NB4 (cell line): ENCODE measurements at regions not wholly inside any gene's neighbourhood (a gene's known extent, or its start where the extent isn't known, plus 50 kb on each side); places are given as distances from the start of the nearest gene placed in this dataset.

Source experiments
- MYC ChIP-seq: IDR thresholded peaks from 2 replicates; pipeline ENCODE4 v1.6.1; 2011; ENCODE audit warnings: low read depth, low read length
- POLR2A ChIP-seq: IDR thresholded peaks from 2 replicates; pipeline ENCODE4 v1.6.1; 2011; ENCODE audit warnings: mild to moderate bottlenecking; ENCODE audit not compliant: insufficient read length; ENCODE audit errors: extremely low read depth
- TF ChIP-seq, protein P1 (sequence below): IDR thresholded peaks from one replicate; pipeline ENCODE4 v1.5.1; 2012; ENCODE audit warnings: low read depth, low read length
- TF ChIP-seq, protein P2 (sequence below): IDR thresholded peaks from 2 replicates; pipeline ENCODE4 v1.6.1; 2011; ENCODE audit warnings: low read depth, low read length

DNA sequence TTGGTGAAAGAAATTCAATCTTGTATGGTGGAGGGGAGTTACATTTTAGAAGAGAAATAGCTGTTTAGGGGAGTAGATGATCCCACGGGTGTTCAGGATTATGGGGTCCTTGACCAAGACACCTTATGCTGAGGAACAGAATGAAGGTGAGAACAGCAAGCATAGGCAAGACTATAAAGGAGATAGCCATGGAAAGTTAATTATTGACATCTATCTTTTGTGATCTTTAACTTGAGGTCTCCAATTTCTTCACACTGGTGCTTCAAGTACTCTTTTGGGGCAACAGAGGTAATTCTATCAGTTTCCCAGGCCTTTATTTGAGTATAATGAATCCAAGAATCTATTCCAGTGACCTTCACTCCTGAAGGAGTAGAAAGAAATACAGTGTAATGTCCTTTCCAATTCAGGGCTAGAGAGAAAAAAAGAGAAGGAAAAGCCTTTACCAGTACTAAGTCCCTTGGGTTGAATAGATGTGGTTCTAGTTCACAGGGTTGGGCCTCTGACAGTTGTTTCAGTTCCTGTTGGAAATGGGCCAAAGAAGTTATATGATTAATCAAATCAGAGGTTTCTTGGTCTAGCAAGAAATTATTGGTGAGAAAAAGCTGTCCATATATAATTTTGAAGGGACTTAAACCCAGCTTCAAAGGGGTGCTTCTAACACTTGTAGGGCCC is 2104.1 kb upstream of the ACO1 start:
- TF ChIP-seq, protein P1, sequence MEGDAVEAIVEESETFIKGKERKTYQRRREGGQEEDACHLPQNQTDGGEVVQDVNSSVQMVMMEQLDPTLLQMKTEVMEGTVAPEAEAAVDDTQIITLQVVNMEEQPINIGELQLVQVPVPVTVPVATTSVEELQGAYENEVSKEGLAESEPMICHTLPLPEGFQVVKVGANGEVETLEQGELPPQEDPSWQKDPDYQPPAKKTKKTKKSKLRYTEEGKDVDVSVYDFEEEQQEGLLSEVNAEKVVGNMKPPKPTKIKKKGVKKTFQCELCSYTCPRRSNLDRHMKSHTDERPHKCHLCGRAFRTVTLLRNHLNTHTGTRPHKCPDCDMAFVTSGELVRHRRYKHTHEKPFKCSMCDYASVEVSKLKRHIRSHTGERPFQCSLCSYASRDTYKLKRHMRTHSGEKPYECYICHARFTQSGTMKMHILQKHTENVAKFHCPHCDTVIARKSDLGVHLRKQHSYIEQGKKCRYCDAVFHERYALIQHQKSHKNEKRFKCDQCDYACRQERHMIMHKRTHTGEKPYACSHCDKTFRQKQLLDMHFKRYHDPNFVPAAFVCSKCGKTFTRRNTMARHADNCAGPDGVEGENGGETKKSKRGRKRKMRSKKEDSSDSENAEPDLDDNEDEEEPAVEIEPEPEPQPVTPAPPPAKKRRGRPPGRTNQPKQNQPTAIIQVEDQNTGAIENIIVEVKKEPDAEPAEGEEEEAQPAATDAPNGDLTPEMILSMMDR, result no peak
- TF ChIP-seq POLR2A (no peak), MYC (no peak)
- TF ChIP-seq, protein P2, sequence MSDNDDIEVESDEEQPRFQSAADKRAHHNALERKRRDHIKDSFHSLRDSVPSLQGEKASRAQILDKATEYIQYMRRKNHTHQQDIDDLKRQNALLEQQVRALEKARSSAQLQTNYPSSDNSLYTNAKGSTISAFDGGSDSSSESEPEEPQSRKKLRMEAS, result no peak
